Bronchial epithelial cell (primary cell): ENCODE measurements at regions not wholly inside any gene's neighbourhood (a gene's known extent, or its start where the extent isn't known, plus 50 kb on each side); places are given as distances from the start of the nearest gene placed in this dataset.
"Not testable (repeated sequence)": the region's sequence is repeated elsewhere in the genome, so short reads cannot be mapped to it uniquely, and the experiment has no call there.

Experiments used
- DNase-seq: peaks from one replicate; pipeline ENCODE4 v3.0.0-alpha.2; 2010; ENCODE audit warnings: low read depth
- FAIRE-seq: peaks from 2 replicates; lab custom pipeline; 2011; peaks lifted over from hg19 to GRCh38; lab: Jason Lieb, UNC
- H3K27me3 ChIP-seq: 2 replicates; pipeline ENCODE4 v1.5.1; 2011; ENCODE audit warnings: low read length; ENCODE audit not compliant: control insufficient read depth, insufficient read depth
- H3K36me3 ChIP-seq: 2 replicates; pipeline ENCODE4 v1.5.1; 2011; ENCODE audit warnings: low read length; ENCODE audit not compliant: control insufficient read depth, insufficient read depth
- H3K4me3 ChIP-seq: 2 replicates; pipeline ENCODE4 v1.5.1; 2011; ENCODE audit warnings: mild to moderate bottlenecking, low read depth, low read length, control low read depth
- TF ChIP-seq, protein P1 (sequence below): IDR thresholded peaks from 2 replicates; pipeline ENCODE4 v1.5.1; 2011; ENCODE audit warnings: mild to moderate bottlenecking, moderate library complexity, low read length, control low read depth, inconsistent platforms; ENCODE audit not compliant: insufficient read depth, severe bottlenecking

DNA sequence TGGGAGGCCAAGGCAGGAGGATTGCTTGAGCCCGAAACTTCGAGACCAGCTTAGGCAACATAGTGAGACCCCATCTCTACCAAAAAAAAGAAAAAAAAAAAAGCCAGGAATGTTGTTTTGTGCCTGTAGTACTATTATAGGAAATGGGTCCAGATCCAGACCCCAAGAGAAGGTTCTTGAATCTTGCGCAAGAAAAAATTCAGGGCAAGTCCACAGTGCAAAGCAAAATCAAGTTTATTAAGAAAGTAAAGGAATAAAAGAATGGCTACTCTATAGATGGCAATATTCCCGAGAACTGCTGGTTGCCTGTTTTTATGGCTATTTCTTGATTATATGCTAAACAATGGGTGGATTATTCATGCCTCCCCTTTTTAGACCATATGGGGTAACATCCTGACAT lies 51.2 kb upstream of the RDX start:
- DNase-seq = no peak
- H3K36me3 ChIP-seq = no peaks in the 10 kb centered on the region
- no peak overlapping the region for H3K4me3 ChIP-seq
- FAIRE-seq = no peak
- no peaks in the 10 kb centered on the region for H3K27me3 ChIP-seq
- TF ChIP-seq, protein P1, sequence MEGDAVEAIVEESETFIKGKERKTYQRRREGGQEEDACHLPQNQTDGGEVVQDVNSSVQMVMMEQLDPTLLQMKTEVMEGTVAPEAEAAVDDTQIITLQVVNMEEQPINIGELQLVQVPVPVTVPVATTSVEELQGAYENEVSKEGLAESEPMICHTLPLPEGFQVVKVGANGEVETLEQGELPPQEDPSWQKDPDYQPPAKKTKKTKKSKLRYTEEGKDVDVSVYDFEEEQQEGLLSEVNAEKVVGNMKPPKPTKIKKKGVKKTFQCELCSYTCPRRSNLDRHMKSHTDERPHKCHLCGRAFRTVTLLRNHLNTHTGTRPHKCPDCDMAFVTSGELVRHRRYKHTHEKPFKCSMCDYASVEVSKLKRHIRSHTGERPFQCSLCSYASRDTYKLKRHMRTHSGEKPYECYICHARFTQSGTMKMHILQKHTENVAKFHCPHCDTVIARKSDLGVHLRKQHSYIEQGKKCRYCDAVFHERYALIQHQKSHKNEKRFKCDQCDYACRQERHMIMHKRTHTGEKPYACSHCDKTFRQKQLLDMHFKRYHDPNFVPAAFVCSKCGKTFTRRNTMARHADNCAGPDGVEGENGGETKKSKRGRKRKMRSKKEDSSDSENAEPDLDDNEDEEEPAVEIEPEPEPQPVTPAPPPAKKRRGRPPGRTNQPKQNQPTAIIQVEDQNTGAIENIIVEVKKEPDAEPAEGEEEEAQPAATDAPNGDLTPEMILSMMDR = no peak

DNA sequence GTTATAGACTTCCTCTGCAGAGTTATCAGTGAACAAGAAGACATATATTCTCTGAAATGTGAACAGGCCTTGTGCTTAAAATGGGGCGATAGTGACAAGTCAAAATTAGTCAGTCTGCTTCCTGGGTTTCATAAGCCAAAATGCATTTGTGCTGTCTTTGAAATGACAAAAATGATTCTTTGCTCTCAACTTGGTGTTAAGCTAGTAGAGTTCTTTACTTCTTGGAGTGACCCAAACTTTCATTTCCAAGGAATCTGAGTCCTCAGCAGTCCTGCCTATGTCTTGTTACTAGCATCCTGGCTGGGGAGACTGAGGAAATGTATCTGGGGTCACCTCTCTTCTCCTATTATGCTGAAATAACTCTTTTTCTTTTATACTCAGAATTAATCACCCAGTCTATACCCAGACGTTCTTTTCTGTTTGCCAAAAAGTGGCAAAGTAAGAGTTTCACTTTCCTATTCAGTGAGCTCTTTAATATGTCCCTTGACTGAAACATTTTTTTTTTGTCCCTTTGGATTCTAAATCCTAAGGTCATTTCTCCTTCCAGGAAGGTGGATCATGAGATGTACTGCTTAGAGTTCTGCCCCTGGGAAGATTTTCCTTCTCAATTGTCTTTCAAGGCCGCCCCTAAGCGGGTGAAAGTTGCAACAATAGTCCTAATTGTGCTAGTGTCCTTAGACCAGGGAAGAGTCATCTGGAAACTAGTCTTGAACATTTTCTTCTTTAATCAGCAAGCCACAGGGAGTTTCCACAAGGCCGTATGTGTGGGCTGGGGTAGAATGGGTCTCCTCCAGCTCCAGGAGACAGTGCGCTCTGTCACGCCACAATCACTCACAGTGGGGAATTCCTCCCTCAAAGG lies 53.0 kb upstream of the RDX start:
- Histone ChIP-seq H3K27me3 (no peaks in the 10 kb centered on the region), H3K36me3 (no peaks in the 10 kb centered on the region), H3K4me3 (no peak overlapping the region)
- TF ChIP-seq, protein P1 = no peak
- no peak for DNase-seq
- FAIRE-seq = no peak

DNA sequence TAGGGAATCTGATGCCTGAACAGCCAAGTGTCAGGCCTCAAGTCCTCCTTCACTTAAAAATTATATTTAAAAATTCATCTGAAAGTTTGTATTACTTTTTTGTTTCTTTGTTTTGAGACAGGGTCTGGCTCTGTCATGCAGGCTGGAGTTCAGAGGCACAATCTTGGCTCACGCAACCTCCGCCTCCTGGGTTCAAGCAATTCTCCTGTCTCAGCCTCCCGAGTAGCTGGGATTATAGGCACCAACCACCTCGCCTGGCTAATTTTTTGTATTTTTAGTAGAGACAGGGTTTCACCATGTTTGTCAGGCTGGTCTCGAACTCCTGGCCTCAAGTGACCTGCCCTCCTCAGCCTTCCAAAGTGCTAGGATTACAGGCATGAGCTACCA lies 53.6 kb upstream of the RDX start:
- not testable (repeated sequence) for H3K36me3 ChIP-seq, FAIRE-seq, DNase-seq, H3K4me3 ChIP-seq, H3K27me3 ChIP-seq

DNA sequence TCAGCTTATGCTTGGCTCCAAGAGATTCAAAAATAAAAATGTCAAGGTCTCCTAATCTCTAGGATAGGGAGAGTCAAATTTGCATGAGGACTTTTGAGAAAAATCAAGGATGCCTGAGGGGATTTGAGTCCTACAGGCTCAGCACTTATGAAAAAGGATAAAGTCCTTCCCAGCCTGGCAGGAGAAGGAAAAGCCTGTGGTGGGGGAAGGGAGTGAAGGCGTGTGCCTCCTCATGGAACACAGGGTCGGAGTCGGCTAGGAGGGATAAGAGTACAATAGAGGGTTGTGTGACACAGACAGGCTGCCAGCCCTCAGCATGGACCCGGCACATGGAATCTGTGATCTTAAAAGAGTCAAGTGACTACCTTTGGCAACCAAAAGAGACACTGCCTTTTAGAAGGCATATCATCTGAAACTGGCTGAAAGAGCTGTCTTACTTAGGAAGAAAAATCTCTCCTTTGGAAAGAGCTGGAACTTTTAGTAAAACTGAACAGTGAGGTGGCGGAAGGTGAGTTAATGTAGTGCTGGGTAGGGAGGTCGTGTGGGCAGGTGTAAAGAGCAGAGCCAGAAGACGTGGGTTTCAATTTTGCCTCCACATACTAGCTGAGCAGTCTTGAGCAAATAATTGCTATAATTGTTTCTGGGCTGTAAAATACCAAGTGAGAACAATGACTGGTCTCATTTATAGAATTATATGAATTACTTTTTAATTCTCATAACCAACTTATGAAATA lies 58.8 kb upstream of the RDX start:
- H3K4me3 ChIP-seq = no peak overlapping the region
- TF ChIP-seq, protein P1 = no peak
- H3K27me3 ChIP-seq = no peaks in the 10 kb centered on the region
- FAIRE-seq (no peak), DNase-seq (no peak)
- H3K36me3 ChIP-seq = no peaks in the 10 kb centered on the region

DNA sequence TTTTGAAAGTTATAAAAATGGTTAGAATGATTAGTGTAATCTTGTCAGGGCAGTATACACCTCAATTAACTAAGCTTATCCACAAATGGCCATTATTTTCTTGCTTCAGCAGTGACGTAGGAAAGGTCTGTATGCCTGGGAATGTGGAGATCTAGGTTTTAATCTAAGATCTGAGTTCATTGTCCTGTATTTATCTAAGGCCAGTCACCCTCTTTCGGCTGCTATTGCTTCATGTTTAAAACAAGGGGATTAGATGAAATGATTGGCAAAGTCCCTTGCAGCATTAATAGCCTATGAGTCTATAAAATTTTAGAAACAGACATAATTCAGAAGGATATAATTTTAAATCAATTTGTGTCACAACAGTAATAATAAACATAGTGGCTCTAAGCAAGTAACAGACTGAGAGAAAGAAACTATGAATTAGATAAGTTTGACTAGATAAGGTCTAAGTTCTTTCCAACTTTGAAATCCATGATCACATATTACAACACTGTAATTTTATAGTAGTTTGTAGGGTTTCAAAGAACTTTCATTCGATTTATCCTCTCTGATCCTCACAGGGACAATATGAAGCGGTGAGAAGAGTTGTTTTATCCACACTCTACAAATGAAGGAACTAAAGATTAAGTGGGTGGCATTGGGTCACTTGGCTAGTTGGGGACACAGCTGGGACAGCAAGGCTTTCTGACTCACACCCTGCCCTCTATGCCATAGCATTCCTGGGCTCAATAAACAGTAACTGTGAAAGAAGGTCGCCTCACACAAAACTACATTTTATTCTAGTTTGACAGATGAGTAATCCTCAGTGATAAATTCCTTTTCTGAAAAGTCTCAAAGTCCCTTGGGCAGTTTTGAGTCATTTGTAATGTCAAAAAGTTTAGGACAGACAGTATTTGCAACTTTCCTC lies 60.6 kb upstream of the RDX start:
- Histone ChIP-seq H3K36me3 (no peaks in the 10 kb centered on the region), H3K4me3 (no peak overlapping the region), H3K27me3 (no peaks in the 10 kb centered on the region)
- FAIRE-seq (no peak), DNase-seq (no peak)
- TF ChIP-seq, protein P1 = no peak
